Upper lobe of left lung (tissue), 6 donors: ENCODE measurements at regions not wholly inside any gene's neighbourhood (a gene's known extent, or its start where the extent isn't known, plus 50 kb on each side); places are given as distances from the start of the nearest gene placed in this dataset.

Experiments
- ATAC-seq, 2 donors: fragments of 200-7000 bp; cut with Tn5 transposase; one replicate each; pipeline ENCODE4 v1.9.1; 2022; ENCODE audit warnings: mild to moderate bottlenecking in 2 of 2, moderate library complexity in 2 of 2; ENCODE audit not compliant: low FRiP score in 2 of 2
- DNase-seq, 2 donors: peaks; one replicate each; pipeline ENCODE4 v3.0.0-alpha.2; 2019 to 2020
- H3K27ac ChIP-seq, 4 donors: fragments of 200-600 bp; sonication (generic); one replicate each; pipeline ENCODE4 v1.5.1; 2016 to 2019
- H3K27me3 ChIP-seq, 4 donors: fragments of 200-600 bp; sonication (generic); one replicate each; pipeline ENCODE4 v1.5.1; 2017 to 2019
- H3K36me3 ChIP-seq, 4 donors: fragments of 200-600 bp; sonication (generic); one replicate each; pipeline ENCODE4 v1.5.1; 2016 to 2019
- H3K4me1 ChIP-seq, 4 donors: fragments of 200-600 bp; sonication (generic); one replicate each; pipeline ENCODE4 v1.5.1; 2018 to 2019
- H3K4me3 ChIP-seq, 4 donors: fragments of 200-600 bp; sonication (generic); one replicate each; pipeline ENCODE4 v1.5.1; 2017 to 2019; ENCODE audit warnings: mild to moderate bottlenecking in 2 of 4, moderate library complexity in 1 of 4
- H3K9me3 ChIP-seq, 4 donors: fragments of 200-600 bp; sonication (generic); one replicate each; pipeline ENCODE4 v1.5.1; 2018 to 2019
- CTCF ChIP-seq, 6 experiments: fragments of 450-650 bp in 4 of 6; fragments of 200-600 bp in 2 of 6; sonication (generic) in 2 of 6; IDR thresholded peaks; one replicate each; pipeline ENCODE4 v1.5.1; 2016 to 2019; ENCODE audit warnings: antibody characterized with exemption in 6 of 6
- EP300 ChIP-seq, 4 donors: sonication (generic); formaldehyde crosslinking; IDR thresholded peaks; one replicate each; pipeline ENCODE4 v1.5.1; 2017; ENCODE audit warnings: antibody characterized with exemption in 4 of 4, control low read depth in 2 of 4
- POLR2A ChIP-seq, 4 donors: fragments of 450-650 bp; IDR thresholded peaks; one replicate each; pipeline ENCODE4 v1.5.1; 2016 to 2017; ENCODE audit warnings: antibody characterized with exemption in 4 of 4, mild to moderate bottlenecking in 2 of 4
- POLR2AphosphoS5 ChIP-seq, 2 donors: sonication (generic); formaldehyde crosslinking; IDR thresholded peaks; one replicate each; pipeline ENCODE4 v1.5.1; 2017; ENCODE audit warnings: antibody characterized with exemption in 2 of 2
- WGBS, 2 donors: methylation state at CpG; one replicate each; pipeline ENCODE4 v1.1.5; 2017 to 2018; 5-methylcytosine and 5-hydroxymethylcytosine counted together
- donor health status: DM: no; HTN: no; CAD: no; lungs with moderate emphysema.
- donor health status: DM: no; HTN: yes; CAD: no; lungs with severe emphysema.

GRCh38 chr3:127121885-127122284 is 71.0 kb upstream of the PRR23E start:
- Histone ChIP-seq H3K9me3 (no peaks in the 10 kb centered on the region), H3K36me3 (no peaks in the 10 kb centered on the region), H3K4me1 (no peaks in the 10 kb centered on the region), H3K27me3 (no peaks in the 10 kb centered on the region), H3K27ac (no peak overlapping the region), H3K4me3 (no peak overlapping the region)
- DNase-seq: no peak
- TF ChIP-seq POLR2A (IDR thresholded peaks at IDR 0.05): no peak
- no peak for TF ChIP-seq POLR2AphosphoS5 (IDR thresholded peaks at IDR 0.05)
- no peak for TF ChIP-seq CTCF (IDR thresholded peaks at IDR 0.05)
- no peak for TF ChIP-seq EP300 (IDR thresholded peaks at IDR 0.05)
- 48 to 62% methylated on average over 1 of the region's 1 CpG for WGBS, 2 donors
- ATAC-seq: no peak

GRCh38 chr3:127123533-127123932 is 69.4 kb upstream of the PRR23E start:
- ATAC-seq: no peak
- WGBS, 2 donors: 87 to 94% methylated on average over 2 of the region's 2 CpGs
- no peak for TF ChIP-seq CTCF (IDR thresholded peaks at IDR 0.05)
- no peak for TF ChIP-seq POLR2A (IDR thresholded peaks at IDR 0.05)
- TF ChIP-seq POLR2AphosphoS5 (IDR thresholded peaks at IDR 0.05): no peak
- TF ChIP-seq EP300 (IDR thresholded peaks at IDR 0.05): no peak
- Histone ChIP-seq H3K4me3 (no peak overlapping the region), H3K4me1 (no peaks in the 10 kb centered on the region), H3K9me3 (no peaks in the 10 kb centered on the region), H3K27me3 (no peaks in the 10 kb centered on the region), H3K27ac (no peak overlapping the region), H3K36me3 (no peaks in the 10 kb centered on the region)
- DNase-seq: peak in 1 of 2 donors; percentile 3

GRCh38 chr3:127124120-127124519 is 68.8 kb upstream of the PRR23E start:
- Histone ChIP-seq H3K4me3 (no peak overlapping the region), H3K27me3 (no peaks in the 10 kb centered on the region), H3K36me3 (no peaks in the 10 kb centered on the region), H3K4me1 (no peaks in the 10 kb centered on the region), H3K27ac (no peak overlapping the region), H3K9me3 (no peaks in the 10 kb centered on the region)
- ATAC-seq: no peak
- no peak for DNase-seq
- TF ChIP-seq EP300 (IDR thresholded peaks at IDR 0.05): no peak
- TF ChIP-seq POLR2AphosphoS5 (IDR thresholded peaks at IDR 0.05): no peak
- no peak for TF ChIP-seq POLR2A (IDR thresholded peaks at IDR 0.05)
- TF ChIP-seq CTCF (IDR thresholded peaks at IDR 0.05): no peak
- 55 to 59% methylated on average over 4 of the region's 4 CpGs for WGBS, 2 donors

GRCh38 chr3:127131424-127132170 is 61.3 kb upstream of the PRR23E start:
- no peak for TF ChIP-seq EP300 (IDR thresholded peaks at IDR 0.05)
- no peak for TF ChIP-seq POLR2A (IDR thresholded peaks at IDR 0.05)
- TF ChIP-seq POLR2AphosphoS5 (IDR thresholded peaks at IDR 0.05): no peak
- no peak for ATAC-seq

DNA sequence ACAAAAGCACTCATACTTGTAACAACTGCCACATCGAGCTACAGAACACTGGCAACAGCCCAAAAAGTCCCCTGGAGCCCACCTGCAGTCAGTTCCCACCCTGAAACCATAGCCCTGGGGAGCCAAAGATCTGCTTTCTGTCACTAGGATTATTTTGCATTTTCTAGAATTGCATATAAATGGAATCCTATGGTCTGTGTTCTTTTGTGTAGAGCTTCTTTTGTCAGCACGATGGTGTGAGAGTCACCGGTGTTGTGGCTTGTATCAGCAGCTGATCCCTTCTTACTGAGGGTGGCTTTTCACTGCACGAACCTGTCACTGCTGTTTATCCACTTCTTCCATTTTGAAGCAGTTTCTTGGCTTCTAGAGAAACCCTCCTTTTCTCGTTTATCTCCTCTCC is 60.1 kb upstream of the PRR23E start:
- no peak for TF ChIP-seq EP300 (IDR thresholded peaks at IDR 0.05)
- no peak for TF ChIP-seq POLR2AphosphoS5 (IDR thresholded peaks at IDR 0.05)
- no peak for TF ChIP-seq CTCF (IDR thresholded peaks at IDR 0.05)
- TF ChIP-seq POLR2A (IDR thresholded peaks at IDR 0.05): no peak
- H3K36me3 ChIP-seq: no peaks in the 10 kb centered on the region
- H3K27me3 ChIP-seq: peaks cover 0 to 13% (median 0%) of the 10 kb centered on the region in 4 donors
- ATAC-seq (no peak), DNase-seq (no peak)
- WGBS, 2 donors: 52 to 54% methylated on average over 5 of the region's 5 CpGs
- H3K27ac ChIP-seq: no peak overlapping the region
- no peak overlapping the region for H3K4me3 ChIP-seq
- peaks cover 9 to 16% (median 12%) of the 10 kb centered on the region in 4 donors for H3K4me1 ChIP-seq
- no peaks in the 10 kb centered on the region for H3K9me3 ChIP-seq

More at GRCh38 chr3:127131424-127132170, 61.3 kb upstream of the PRR23E start:
- WGBS, 2 donors: 70 to 84% methylated on average over 5 to 10 of the region's 10 CpGs
- H3K27me3 ChIP-seq: peaks cover 0 to 13% (median 0%) of the 10 kb centered on the region in 4 donors
- no peaks in the 10 kb centered on the region for H3K9me3 ChIP-seq
- peaks cover 9 to 16% (median 12%) of the 10 kb centered on the region in 4 donors for H3K4me1 ChIP-seq
- H3K27ac ChIP-seq: no peak overlapping the region
- H3K4me3 ChIP-seq: no peak overlapping the region
- H3K36me3 ChIP-seq: no peaks in the 10 kb centered on the region
- DNase-seq: no peak
